ENCODE measurements at regions not wholly inside any gene's neighbourhood (a gene's known extent, or its start where the extent isn't known, plus 50 kb on each side); places are given as distances from the start of the nearest gene placed in this dataset.
"Not testable (repeated sequence)": the region's sequence is repeated elsewhere in the genome, so short reads cannot be mapped to it uniquely, and the experiment has no call there.

GRCh38 chr7:66477822-66478397, 150.8 kb upstream of the KCTD7 start:
- TF ChIP-seq POLR2AphosphoS5 (IDR thresholded peaks at IDR 0.05; ENCODE audit: borderline replicate concordance, low read depth, low read length); EZH2 (IDR thresholded peaks at IDR 0.05): not testable (repeated sequence)

Data from SK-N-MC (cell line).